ENCODE measurements at regions not wholly inside any gene's neighbourhood (a gene's known extent, or its start where the extent isn't known, plus 50 kb on each side); places are given as distances from the start of the nearest gene placed in this dataset.

GRCh38 chr18:55064760-55065159 is 105.5 kb upstream of the CCDC68 start:
- TF ChIP-seq POLR2AphosphoS5 (IDR thresholded peaks at IDR 0.05; ENCODE audit: low read depth, low read length) (peak; percentile 29; the same call in 1 of the 2 replicates), POLR2A (IDR thresholded peaks at IDR 0.05; ENCODE audit: low read depth, low read length) (no peak), TAF1 (IDR thresholded peaks at IDR 0.05; ENCODE audit: borderline replicate concordance, low read depth, low read length) (no peak)

All from GM12892 (cell line).